ENCODE measurements at regions not wholly inside any gene's neighbourhood (a gene's known extent, or its start where the extent isn't known, plus 50 kb on each side); places are given as distances from the start of the nearest gene placed in this dataset.

GRCh38 chr15:62432702-62433398 is 267.8 kb upstream of the C2CD4B start:
- intact Hi-C loops (cut with micrococcal nuclease), result no loop called here

- intact Hi-C loops (cut with micrococcal nuclease), result no loop called here
These were observed 271.1 kb upstream of the C2CD4B start for GRCh38 chr15:62436235-62436634.

GRCh38 chr15:62437753-62438152 is 272.7 kb upstream of the C2CD4B start:
- intact Hi-C loops (cut with micrococcal nuclease), result no loop called here

GRCh38 chr15:62439543-62440016 is 274.5 kb upstream of the C2CD4B start:
- intact Hi-C loops (cut with micrococcal nuclease), result no loop called here

DNA sequence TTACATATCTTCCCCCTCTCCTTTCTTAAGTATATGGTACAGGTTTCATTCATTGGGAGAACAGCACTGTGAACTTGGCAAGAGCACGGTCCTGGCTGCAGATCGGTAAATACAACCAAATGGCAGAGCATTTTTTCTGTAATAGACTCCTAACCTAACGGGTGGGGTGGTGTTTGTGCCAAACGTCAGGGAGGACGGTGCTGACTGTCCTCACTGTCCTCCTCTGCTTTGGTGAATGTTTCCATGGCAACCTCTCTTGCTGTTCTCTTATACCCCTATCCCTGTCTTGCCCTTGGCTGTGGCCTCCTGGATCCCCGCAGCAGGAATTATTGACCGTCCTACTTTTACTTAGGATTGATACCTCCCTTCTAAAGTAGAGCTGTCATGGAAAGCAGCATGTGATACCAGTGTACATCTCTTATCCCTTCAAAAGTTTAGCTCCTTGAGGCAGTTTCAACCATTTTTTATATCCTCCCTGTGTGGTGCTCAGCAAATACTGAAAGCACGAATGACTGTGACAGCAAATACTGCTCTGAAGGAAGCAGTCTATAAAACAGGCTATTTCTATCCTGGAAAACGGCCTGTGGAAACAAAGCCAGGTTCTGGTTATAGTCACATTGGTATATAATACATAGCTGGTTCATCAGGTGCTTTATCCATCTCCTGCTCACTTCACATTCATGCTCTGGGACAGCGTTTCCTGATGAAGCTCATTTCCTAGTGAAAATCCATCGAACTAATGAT is 275.4 kb upstream of the C2CD4B start:
- intact Hi-C loops (cut with micrococcal nuclease), result no loop called here

DNA sequence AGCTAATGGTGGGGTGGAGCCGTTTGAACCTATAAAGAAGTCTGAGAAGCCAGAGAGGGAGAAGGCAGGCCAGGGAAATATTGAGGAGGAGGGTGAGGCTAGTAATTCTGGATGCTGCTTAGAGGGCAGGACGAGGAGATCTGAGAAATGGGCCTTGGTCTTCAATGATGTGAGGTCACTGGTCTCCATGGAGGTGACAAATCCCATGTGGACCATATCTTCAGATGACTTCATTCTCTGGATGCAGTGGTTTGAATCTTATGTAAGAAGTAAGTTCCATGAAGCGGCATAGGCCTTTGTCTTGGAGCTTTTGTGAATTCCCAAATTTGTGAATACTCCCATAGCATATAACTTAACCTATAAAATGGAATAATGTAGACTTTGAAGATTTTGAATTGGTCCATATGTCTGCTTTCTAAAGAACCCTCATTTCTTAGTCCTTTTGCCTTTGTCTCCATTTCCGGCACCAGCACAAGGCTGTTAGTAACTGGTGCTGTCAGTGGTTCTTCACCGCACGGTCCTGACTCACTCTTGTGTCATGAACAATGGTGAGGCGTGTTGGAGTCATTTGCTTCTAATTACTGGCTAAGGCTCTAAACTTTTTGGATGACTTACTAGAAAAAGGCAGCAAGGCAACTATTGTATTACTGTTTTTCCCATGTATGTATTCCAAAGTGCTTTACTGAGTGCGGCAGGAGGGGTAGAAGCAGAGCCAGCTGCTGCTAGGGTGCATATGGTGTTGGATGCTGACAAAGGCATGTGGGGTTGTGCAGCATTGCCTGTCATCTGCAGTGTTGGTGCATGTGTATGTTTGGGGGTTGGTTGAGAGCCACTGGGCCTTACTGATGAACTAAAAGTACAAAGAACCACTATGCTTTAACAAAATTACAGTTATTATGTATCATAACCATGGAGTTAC is 279.3 kb upstream of the C2CD4B start:
- intact Hi-C loops (cut with micrococcal nuclease), result no loop called here

DNA sequence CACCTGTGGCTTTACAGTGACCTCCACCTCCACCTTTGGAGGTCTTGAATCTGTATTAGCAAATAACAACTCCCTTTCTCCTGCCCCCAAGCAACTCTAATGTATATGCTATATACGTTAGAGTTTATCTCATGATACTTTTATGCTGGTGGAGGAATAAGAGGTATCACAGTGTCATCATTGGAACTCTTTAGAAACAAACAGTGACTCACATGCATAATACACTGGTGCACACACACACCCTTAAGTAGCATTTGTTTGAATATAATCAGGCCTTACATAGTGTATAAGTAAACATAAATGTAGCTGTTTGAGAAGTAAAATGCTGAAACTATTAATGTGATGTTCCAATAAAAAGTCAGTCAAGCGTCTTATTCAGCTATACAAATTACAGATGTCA is 280.2 kb upstream of the C2CD4B start:
- intact Hi-C loops (cut with micrococcal nuclease), result no loop called here

DNA sequence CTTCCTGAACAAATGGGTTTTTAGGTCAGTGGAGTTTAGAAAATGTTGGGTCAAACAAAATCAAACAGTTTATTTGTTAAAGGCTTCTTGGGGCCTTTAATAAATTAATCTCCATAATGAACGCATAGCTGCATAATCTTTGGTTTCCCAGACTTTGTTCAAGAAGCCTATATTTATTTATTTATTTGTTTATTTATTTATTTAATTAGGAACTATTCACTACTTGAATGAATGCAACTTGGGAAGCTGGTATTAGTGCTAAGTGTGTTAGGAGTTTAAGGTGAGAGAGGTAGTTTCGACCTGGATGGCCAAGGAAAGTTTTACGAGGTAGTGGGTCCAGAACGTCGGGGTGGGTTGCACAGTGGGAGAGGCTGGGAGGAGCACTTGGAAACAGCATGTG is 281.9 kb upstream of the C2CD4B start:
- intact Hi-C loops (cut with micrococcal nuclease), result no loop called here

DNA sequence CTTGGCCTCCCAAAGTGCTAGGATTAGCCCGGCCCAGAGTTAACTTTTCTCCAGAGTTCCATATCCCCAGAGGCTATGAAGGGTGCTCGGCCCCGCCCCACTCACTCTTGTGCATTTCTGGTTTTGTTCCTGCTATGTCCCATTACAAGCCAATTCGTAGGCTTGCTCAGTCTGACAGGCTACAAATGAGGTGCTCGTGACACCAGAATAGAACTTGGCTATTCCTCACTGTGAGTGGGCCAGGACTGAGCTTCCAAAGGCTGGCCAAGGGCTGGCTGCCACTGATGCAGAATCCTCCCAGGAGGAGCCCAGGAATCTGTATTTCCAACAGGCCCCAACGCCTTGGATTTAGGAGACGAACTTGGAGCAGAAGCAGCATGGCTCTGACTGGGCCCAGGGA is 282.7 kb upstream of the C2CD4B start:
- intact Hi-C loops (cut with micrococcal nuclease), result no loop called here

DNA sequence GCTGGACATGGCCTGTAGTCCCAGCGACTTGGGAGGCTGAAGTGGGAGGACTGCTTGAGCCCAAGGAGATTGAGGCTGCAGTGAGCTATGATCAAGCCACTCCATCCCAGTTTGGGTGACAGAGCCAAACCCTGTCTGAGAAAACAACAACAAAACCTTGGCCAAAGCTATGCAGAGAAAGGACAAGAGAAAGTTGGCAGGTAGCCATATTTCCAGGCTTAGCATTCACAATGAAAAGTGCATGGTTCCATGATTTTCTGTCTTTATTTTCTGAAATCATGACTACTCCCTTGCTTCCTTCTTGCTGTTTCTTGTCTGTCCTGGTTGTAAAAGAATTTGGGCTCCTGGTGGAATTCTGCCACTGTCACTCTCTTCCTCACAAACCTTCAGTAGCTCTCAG is 284.6 kb upstream of the C2CD4B start:
- intact Hi-C loops (cut with micrococcal nuclease), result no loop called here

DNA sequence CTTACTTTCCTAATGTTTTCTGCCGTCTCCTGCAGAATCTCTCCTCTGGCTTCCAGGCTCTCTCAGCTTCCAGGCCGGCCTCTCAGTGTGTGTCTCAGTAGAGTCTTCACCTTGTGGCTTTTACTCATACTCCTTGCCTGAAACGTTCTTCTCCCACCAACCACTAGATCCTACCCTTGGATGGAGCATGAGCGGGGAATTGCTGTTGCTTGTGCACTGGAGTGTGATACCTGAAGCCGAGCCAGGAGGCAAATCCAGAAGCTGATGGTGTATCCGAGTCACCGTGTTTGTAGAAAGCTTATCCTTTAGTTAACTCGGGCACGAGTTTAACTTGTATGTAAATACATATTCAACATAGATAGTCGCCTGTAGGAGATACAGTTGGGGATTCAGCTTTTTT is 285.0 kb upstream of the C2CD4B start:
- intact Hi-C loops (cut with micrococcal nuclease), result no loop called here

DNA sequence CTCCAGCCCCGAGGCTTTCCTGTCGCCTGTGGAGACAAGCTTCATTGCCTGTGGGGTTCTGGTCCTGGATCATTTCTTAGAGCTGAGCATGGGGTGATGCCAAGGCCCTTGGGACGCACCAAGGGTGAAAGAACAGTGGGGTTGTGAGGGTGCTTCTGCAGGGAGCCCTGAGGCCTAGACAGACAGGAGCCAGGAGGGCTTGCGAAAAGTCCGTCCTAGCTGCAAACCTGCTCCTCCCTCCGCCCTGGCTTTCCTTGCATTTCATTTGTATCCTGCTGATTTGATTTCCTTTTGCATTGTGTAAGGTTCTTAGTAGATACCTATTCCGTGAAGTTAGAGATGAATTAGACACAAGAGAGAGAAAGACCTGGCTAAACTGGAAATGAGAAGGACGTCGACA is 286.9 kb upstream of the C2CD4B start:
- intact Hi-C loops (cut with micrococcal nuclease), result no loop called here

DNA sequence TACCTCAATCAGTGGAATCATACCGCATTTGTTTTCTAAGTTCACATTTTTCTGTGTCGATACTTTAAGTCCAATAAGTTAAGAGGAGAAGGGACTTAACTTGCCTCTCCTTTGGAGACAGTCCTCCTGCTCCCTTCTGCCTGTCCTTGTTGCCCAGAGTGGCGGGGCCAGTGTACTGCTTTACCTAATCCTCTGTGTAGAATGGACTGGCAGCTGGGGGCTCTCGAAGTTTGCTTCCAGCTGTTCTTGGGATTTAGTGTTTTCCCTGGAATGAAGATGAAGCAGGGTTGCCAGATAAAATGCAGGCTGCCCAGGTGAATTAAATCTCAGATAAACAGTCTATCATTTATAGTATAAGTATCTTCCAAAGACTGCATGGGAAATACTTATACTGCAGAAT is 287.6 kb upstream of the C2CD4B start:
- intact Hi-C loops (cut with micrococcal nuclease), result no loop called here

DNA sequence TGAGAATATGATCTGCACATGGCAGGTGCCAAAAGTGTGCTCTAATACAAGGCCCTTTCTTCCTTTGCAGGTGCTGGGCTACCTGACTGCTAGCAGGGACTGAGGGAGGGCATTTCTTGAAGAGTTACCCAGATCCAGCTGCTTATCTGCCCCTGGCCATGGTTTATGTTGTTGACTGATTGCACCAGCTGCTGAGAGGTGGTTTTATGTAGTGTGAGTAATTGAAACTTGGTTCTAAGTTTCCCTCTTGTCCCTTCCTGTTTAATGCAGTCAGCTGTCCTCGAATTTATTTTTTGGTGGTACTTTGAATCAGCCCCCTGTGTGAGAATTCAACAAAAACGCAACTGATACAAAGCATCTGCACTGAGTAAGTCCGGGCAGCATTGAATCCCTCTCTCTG is 288.3 kb upstream of the C2CD4B start:
- intact Hi-C loops (cut with micrococcal nuclease), result no loop called here

- intact Hi-C loops (cut with micrococcal nuclease), result no loop called here
These were observed 288.9 kb upstream of the C2CD4B start for GRCh38 chr15:62453981-62454380.

DNA sequence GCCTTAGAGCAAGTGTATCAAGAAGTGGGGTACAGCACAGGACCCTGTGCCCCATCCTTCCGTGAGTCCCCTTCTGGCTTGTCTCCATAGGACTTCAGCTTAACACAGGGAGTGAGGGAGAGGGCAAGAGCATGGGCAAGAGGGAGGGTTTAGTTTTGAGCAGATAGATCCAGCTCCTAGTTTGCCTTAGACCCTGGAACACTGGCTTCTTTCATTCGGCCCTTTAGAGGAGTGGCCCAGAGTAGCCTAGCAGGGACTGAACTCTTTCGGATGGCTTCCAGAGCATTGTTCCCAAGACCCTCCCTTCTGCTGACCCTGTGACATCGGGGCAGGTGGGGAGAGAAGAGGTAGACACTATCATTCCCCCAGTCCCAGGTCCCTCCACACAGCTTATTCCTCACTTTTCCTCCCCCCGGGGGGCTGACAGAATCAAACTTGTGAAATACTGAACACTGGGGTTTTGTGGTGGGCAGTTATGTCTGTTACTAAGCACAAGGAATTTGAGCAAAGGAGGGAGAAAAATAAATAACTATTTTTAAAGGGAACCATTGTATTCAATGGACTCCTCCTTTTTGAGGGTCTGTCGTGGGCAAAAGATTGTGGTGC is 289.6 kb upstream of the C2CD4B start:
- intact Hi-C loops (cut with micrococcal nuclease), result no loop called here

DNA sequence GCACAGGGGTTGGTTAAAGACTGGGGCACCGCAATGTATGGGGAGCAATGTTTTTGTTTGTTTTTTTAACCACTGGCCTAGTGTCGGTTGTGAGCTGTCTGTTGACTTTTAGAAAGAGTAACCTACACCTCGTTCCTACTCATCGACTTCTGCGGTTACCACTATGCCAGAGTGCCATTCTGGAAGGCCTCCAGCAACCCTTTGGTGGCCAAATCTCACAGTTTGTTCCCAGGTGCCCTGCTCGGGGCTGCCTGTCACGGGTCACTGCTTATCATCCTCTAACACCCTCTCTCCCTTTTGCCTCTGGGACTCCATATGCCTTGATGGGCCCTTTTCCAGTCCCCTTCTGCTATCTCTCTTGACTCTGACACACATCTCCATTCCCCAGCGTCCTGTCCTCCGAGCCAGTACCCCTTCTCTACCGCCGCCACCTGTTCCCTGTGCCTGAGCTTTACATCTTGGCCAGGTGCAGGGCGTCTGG is 290.4 kb upstream of the C2CD4B start:
- intact Hi-C loops (cut with micrococcal nuclease), result no loop called here

DNA sequence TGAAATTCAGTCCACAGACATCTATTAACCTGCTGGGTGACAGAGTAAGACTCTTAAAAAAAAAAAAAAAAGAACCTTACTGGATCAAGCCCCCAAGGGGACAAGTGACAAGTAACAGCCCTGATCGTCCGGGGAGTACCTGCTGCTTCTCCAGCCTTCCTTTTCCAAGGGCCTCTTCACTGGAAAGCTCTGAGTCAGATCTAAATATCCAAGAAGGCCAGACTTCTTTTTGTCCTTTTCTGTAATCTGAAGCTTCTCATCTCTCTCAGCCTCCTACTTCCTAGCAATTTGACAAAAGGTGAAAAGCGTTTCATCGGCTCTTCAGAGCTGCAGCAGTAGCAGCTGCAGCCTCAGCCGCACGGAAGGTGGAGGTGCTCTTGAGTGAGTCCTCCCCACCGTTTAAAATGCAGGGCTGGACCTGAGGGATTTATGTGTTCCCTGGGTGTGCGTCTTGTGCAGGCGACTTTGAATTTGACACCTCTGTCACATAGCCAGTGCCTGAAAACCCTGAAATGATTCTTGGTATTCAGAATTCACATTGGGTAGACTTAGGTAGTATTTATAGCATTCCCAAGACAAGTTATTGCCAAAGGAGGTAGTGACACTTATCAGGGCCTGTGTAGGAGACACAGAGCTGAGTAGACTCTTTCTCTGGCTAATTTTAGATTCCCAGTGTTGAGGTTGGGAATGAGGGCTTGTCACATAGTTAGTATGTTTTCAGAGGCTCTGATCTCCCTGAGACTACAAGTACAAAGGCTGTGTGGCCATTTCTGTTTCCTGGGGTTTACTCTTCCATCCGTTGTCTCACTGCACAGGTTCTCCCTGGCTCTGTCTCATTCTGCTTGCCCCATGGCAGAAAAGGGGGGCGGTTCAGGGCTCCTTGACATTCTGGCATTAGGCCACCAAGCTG is 291.2 kb upstream of the C2CD4B start:
- intact Hi-C loops (cut with micrococcal nuclease), result no loop called here

GRCh38 chr15:62457100-62457499 is 292.0 kb upstream of the C2CD4B start:
- intact Hi-C loops (cut with micrococcal nuclease), result no loop called here

DNA sequence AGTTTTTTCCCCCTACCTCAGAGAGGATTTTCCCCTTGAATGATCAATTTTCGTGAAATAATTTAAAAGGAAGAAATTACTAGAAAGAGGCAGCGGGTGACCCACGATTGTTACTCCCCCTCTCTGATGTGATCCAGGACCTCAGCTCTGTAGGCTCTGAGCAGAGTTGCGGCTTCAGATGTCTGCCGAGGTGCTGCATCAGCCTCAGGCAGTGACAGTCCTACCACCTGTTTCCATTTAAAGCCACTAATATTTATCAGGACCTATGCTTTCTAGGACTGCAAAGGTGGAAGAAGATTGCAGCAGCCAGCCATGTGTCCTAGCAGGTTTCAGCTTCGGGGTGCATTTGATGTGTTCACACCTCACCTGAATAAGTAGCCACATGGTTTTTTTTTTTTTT is 294.8 kb upstream of the C2CD4B start:
- intact Hi-C loops (cut with micrococcal nuclease), result no loop called here
